Endothelial cell of umbilical vein (primary cell): ENCODE measurements at regions not wholly inside any gene's neighbourhood (a gene's known extent, or its start where the extent isn't known, plus 50 kb on each side); places are given as distances from the start of the nearest gene placed in this dataset.
A peak's percentile ranks its signal among the peaks of the same experiment; 100 is the strongest.

Experiments
- BruUV-seq: library from RNA; stranded (reverse); fragments of 400-500 nt; replicated peaks from 2 replicates; lab custom pipeline; 2021; lab: Mats Ljungman, UMichigan
- CTCF ChIA-PET: fragments of 300-600, 350-600 bp; sonication (Branson Sonifier 250); formaldehyde crosslinking; loops from one replicate; lab custom pipeline; 2021; ENCODE audit warnings: antibody characterized with exemption, inconsistent platforms; lab: Charles Lee
- POLR2A ChIA-PET: fragments of 300-600, 350-600 bp; sonication (Branson Sonifier 250); formaldehyde crosslinking; loops from one replicate; lab custom pipeline; 2021; ENCODE audit warnings: antibody characterized with exemption, inconsistent platforms; lab: Charles Lee
- DNase-seq: peaks from one replicate; pipeline ENCODE4 v3.0.0-alpha.2; 2011; ENCODE audit warnings: low read depth, low spot score
- FAIRE-seq: peaks from 2 replicates; lab custom pipeline; 2011; peaks lifted over from hg19 to GRCh38; lab: Jason Lieb, UNC
- H2AFZ ChIP-seq: 2 replicates; pipeline ENCODE4 v1.6.0; 2012; ENCODE audit warnings: low read depth, low read length, control low read depth, inconsistent platforms
- H3K27ac ChIP-seq: 2 replicates; pipeline ENCODE4 v1.5.1; 2011; ENCODE audit warnings: low read depth, mild to moderate bottlenecking, control low read depth, low read length, moderate library complexity; ENCODE audit not compliant: insufficient read depth
- H3K27me3 ChIP-seq, 2 experiments: 2 replicates each; pipeline versions ENCODE4 v1.6.0 to v1.6.1; 2011; ENCODE audit warnings: low read length in 2 of 2, mixed read lengths in 1 of 2; ENCODE audit not compliant: control insufficient read depth in 2 of 2, insufficient read depth in 2 of 2
- H3K36me3 ChIP-seq, 2 experiments: 2 replicates in 1 of 2; 3 replicates in 1 of 2; pipeline ENCODE4 v1.5.1; 2011; ENCODE audit warnings: low read length in 2 of 2, mild to moderate bottlenecking in 1 of 2, moderate library complexity in 1 of 2; ENCODE audit not compliant: control insufficient read depth in 2 of 2, insufficient read depth in 2 of 2; ENCODE audit errors: extremely low read depth in 1 of 2
- H3K4me1 ChIP-seq: 3 replicates; pipeline ENCODE4 v1.5.1; 2011; ENCODE audit warnings: mild to moderate bottlenecking, low read length; ENCODE audit not compliant: control insufficient read depth, insufficient read depth; ENCODE audit errors: extremely low read depth
- H3K4me2 ChIP-seq: 2 replicates; pipeline ENCODE4 v1.6.1; 2011; ENCODE audit warnings: low read length, control low read depth, mixed read lengths; ENCODE audit not compliant: insufficient read depth
- H3K4me3 ChIP-seq, 3 experiments: fragments of 200-600 bp in 1 of 3; sonication (generic), shearing (Covaris generic) in 1 of 3; replicated peaks in 1 of 3; 2 replicates each; pipeline ENCODE4 v1.5.1; 2011 to 2016; ENCODE audit warnings: control low read depth in 3 of 3, low read length in 3 of 3, mild to moderate bottlenecking in 2 of 3, inconsistent platforms in 1 of 3, low read depth in 1 of 3, moderate library complexity in 1 of 3; ENCODE audit not compliant: insufficient read depth in 1 of 3
- H3K79me2 ChIP-seq: 2 replicates; pipeline ENCODE4 v1.6.0; 2012; ENCODE audit warnings: low read length, inconsistent platforms; ENCODE audit not compliant: control insufficient read depth, insufficient read depth
- H3K9ac ChIP-seq: replicated peaks from 2 replicates; pipeline ENCODE3; 2011; ENCODE audit warnings: low read length, control low read depth; ENCODE audit not compliant: insufficient read depth; ENCODE audit errors: extremely low read depth
- H3K9me1 ChIP-seq: replicated peaks from 3 replicates; pipeline ENCODE4 v1.6.0; 2011; ENCODE audit warnings: mild to moderate bottlenecking, low read length; ENCODE audit not compliant: control insufficient read depth, insufficient read depth; ENCODE audit errors: extremely low read depth
- H3K9me3 ChIP-seq: replicated peaks from 2 replicates; pipeline ENCODE4 v1.5.1; 2012; ENCODE audit warnings: low read length, inconsistent platforms; ENCODE audit not compliant: control insufficient read depth, insufficient read depth
- H4K20me1 ChIP-seq: replicated peaks from 2 replicates; pipeline ENCODE3; 2011; ENCODE audit warnings: mild to moderate bottlenecking, low read length; ENCODE audit not compliant: control insufficient read depth, insufficient read depth; ENCODE audit errors: extremely low read depth
- CTCF ChIP-seq, 2 donors: IDR thresholded peaks; 1 replicate in 1 of 2; 2 replicates in 1 of 2; pipeline ENCODE4 v1.5.1; 2011; ENCODE audit warnings: low read length in 2 of 2, mild to moderate bottlenecking in 2 of 2, moderate library complexity in 2 of 2, control low read depth in 1 of 2, inconsistent platforms in 1 of 2, low read depth in 1 of 2; ENCODE audit not compliant: insufficient read depth in 1 of 2; ENCODE audit errors: extremely low read depth in 1 of 2
- EZH2 ChIP-seq: IDR thresholded peaks from 2 replicates; pipeline ENCODE4 v1.6.1; 2012; ENCODE audit warnings: borderline replicate concordance, low read depth, mild to moderate bottlenecking, moderate library complexity, low read length, inconsistent platforms; ENCODE audit not compliant: severe bottlenecking
- FOS ChIP-seq: IDR thresholded peaks from 2 replicates; pipeline ENCODE4 v1.6.1; 2011; ENCODE audit warnings: mild to moderate bottlenecking, low read length, moderate library complexity, borderline replicate concordance; ENCODE audit not compliant: insufficient read depth
- GATA2 ChIP-seq: IDR thresholded peaks from 2 replicates; pipeline ENCODE4 v1.7.0; 2011; ENCODE audit warnings: low read depth, mild to moderate bottlenecking, moderate library complexity, mixed read lengths, low read length; ENCODE audit not compliant: insufficient read length, insufficient read depth
- JUN ChIP-seq: IDR thresholded peaks from 2 replicates; pipeline ENCODE4 v1.6.1; 2011; ENCODE audit warnings: borderline replicate concordance, low read depth; ENCODE audit not compliant: insufficient read length, insufficient read depth
- MAX ChIP-seq: IDR thresholded peaks from 2 replicates; pipeline ENCODE4 v1.6.1; 2011; ENCODE audit not compliant: insufficient read depth, insufficient read length
- MYC ChIP-seq: IDR thresholded peaks from one replicate; pipeline ENCODE4 v1.6.1; 2011; ENCODE audit warnings: mild to moderate bottlenecking, low read depth, low read length
- POLR2A ChIP-seq: IDR thresholded peaks from 2 replicates; pipeline ENCODE4 v1.6.1; 2012; ENCODE audit warnings: low read depth, mild to moderate bottlenecking, control low read depth, low read length
- POLR2AphosphoS5 ChIP-seq: IDR thresholded peaks from 2 replicates; pipeline ENCODE4 v1.6.1; 2012; ENCODE audit warnings: low read depth, mild to moderate bottlenecking, control low read depth, low read length, moderate library complexity; ENCODE audit not compliant: insufficient read depth
- dilution Hi-C: fragments of 300-500 bp; cut with MboI; formaldehyde crosslinking; loops from one replicate; pipeline ENCODE4 v1.15.0; 2019; ENCODE audit warnings: low sequenced_read_pairs; ENCODE audit not compliant: extremely low pct_ligation_motif_present
- intact Hi-C: fragments of 100-400 bp; cut with micrococcal nuclease; formaldehyde crosslinking; loops from one replicate; pipeline ENCODE4 v1.10.0; 2022

GRCh38 chr14:28577711-28578131 is 188.9 kb upstream of the FOXG1 start:
- Histone ChIP-seq H4K20me1 (no peaks in the 10 kb centered on the region), H2AFZ (no peak overlapping the region), H3K36me3 (no peaks in the 10 kb centered on the region), H3K4me2 (peak overlapping the region; percentile 12), H3K9me1 (no peaks in the 10 kb centered on the region), H3K27me3 (no peaks in the 10 kb centered on the region), H3K4me3 (no peak overlapping the region), H3K4me1 (peaks cover 3% of the 10 kb centered on the region), H3K79me2 (no peaks in the 10 kb centered on the region), H3K27ac (peak overlapping the region; percentile 21), H3K9me3 (no peaks in the 10 kb centered on the region), H3K9ac (no peak overlapping the region)
- DNase-seq (peak; percentile 12), FAIRE-seq (no peak)
- CTCF ChIA-PET = interaction anchor here (0.8 kb wide), 1 partner anchor 41 kb away, joined by 3 read pairs; no protein-coding TSS in a partner anchor
- TF ChIP-seq JUN = no peak
- no peak for TF ChIP-seq MYC
- TF ChIP-seq FOS = peak; percentile 50
- intact Hi-C loops = loop anchor here (1.0 kb wide), 1 partner anchor 194 kb away; no protein-coding TSS in a partner anchor
- POLR2A ChIA-PET = no interaction called here
- dilution Hi-C loops = no loop called here
- BruUV-seq = no TSS peak

GRCh38 chr14:28584951-28585350 is 181.6 kb upstream of the FOXG1 start:
- Histone ChIP-seq H3K36me3 (no peaks in the 10 kb centered on the region), H3K4me1 (no peaks in the 10 kb centered on the region), H3K4me2 (no peak overlapping the region), H3K27ac (no peak overlapping the region), H3K9me3 (no peaks in the 10 kb centered on the region), H2AFZ (no peak overlapping the region), H3K4me3 (no peak overlapping the region), H3K9me1 (no peaks in the 10 kb centered on the region), H4K20me1 (no peaks in the 10 kb centered on the region), H3K79me2 (no peaks in the 10 kb centered on the region), H3K9ac (no peak overlapping the region), H3K27me3 (no peaks in the 10 kb centered on the region)
- DNase-seq (no peak), FAIRE-seq (no peak)
- dilution Hi-C loops (no loop called here), intact Hi-C loops (no loop called here)
- ChIA-PET CTCF (no interaction called here), POLR2A (no interaction called here)
- BruUV-seq = no TSS peak
- no peak for TF ChIP-seq EZH2
- no peak for TF ChIP-seq MAX
- TF ChIP-seq MYC = no peak
- no peak for TF ChIP-seq POLR2AphosphoS5
- no peak for TF ChIP-seq CTCF (IDR thresholded peaks at IDR 0.05; ENCODE audit: extremely low read depth in 1 of 2, insufficient read depth in 1 of 2, low read depth in 1 of 2, low read length in 2 of 2)
- no peak for TF ChIP-seq GATA2
- no peak for TF ChIP-seq JUN
- no peak for TF ChIP-seq FOS
- no peak for TF ChIP-seq POLR2A
